HG02938 (cell line): ENCODE measurements at regions not wholly inside any gene's neighbourhood (a gene's known extent, or its start where the extent isn't known, plus 50 kb on each side); places are given as distances from the start of the nearest gene placed in this dataset.
"Not testable (repeated sequence)": the region's sequence is repeated elsewhere in the genome, so short reads cannot be mapped to it uniquely, and the experiment has no call there.

ENCODE experiments used
- ATAC-seq: cut with Tn5 transposase; IDR thresholded peaks from one replicate; pipeline ENCODE4 v1.9.1; 2021; ENCODE audit warnings: mild to moderate bottlenecking, moderate library complexity; ENCODE audit not compliant: unreplicated experiment

GRCh38 chr12:83451189-83451588 is 764.5 kb downstream of the TMTC2 start:
- ATAC-seq: no peak

- no peak for ATAC-seq
These were observed 747.9 kb downstream of the TMTC2 start for GRCh38 chr12:83434600-83434999.

- no peak for ATAC-seq
These were observed 745.5 kb downstream of the TMTC2 start for GRCh38 chr12:83432176-83432719.

- not testable (repeated sequence) for ATAC-seq
These were observed 741.0 kb downstream of the TMTC2 start for GRCh38 chr12:83427586-83428136.

- ATAC-seq: no peak
These were observed 728.3 kb downstream of the TMTC2 start for GRCh38 chr12:83414981-83415380.

- ATAC-seq: no peak
These were observed 722.1 kb downstream of the TMTC2 start for GRCh38 chr12:83408851-83409250.

GRCh38 chr12:83408146-83408545 is 721.4 kb downstream of the TMTC2 start:
- no peak for ATAC-seq

- ATAC-seq: no peak
These were observed 717.8 kb downstream of the TMTC2 start for GRCh38 chr12:83404521-83404920.

GRCh38 chr12:83390186-83390585 is 703.5 kb downstream of the TMTC2 start:
- no peak for ATAC-seq

- ATAC-seq: no peak
These were observed 702.7 kb downstream of the TMTC2 start for GRCh38 chr12:83389237-83389996.

- ATAC-seq: peak; percentile 57
These were observed 701.8 kb downstream of the TMTC2 start for GRCh38 chr12:83388551-83388950.

- ATAC-seq: no peak
These were observed 700.0 kb downstream of the TMTC2 start for GRCh38 chr12:83386527-83387264.

- no peak for ATAC-seq
These were observed 691.6 kb downstream of the TMTC2 start for GRCh38 chr12:83378186-83378727.

- no peak for ATAC-seq
These were observed 678.6 kb downstream of the TMTC2 start for GRCh38 chr12:83365317-83365716.

- no peak for ATAC-seq
These were observed 674.8 kb downstream of the TMTC2 start for GRCh38 chr12:83361475-83361874.

GRCh38 chr12:83361071-83361470 is 674.4 kb downstream of the TMTC2 start:
- ATAC-seq: no peak

GRCh38 chr12:83349907-83350611 is 663.4 kb downstream of the TMTC2 start:
- no peak for ATAC-seq

GRCh38 chr12:83346333-83346732 is 659.6 kb downstream of the TMTC2 start:
- ATAC-seq: no peak

- ATAC-seq: no peak
These were observed 657.1 kb downstream of the TMTC2 start for GRCh38 chr12:83343767-83344166.

- ATAC-seq: no peak
These were observed 649.0 kb downstream of the TMTC2 start for GRCh38 chr12:83335748-83336147.

- ATAC-seq: no peak
These were observed 640.0 kb downstream of the TMTC2 start for GRCh38 chr12:83326666-83327065.
